ENCODE measurements at regions not wholly inside any gene's neighbourhood (a gene's known extent, or its start where the extent isn't known, plus 50 kb on each side); places are given as distances from the start of the nearest gene placed in this dataset.
"Not testable (repeated sequence)": the region's sequence is repeated elsewhere in the genome, so short reads cannot be mapped to it uniquely, and the experiment has no call there.

- DNase-seq, result no peak
These were observed 611.2 kb downstream of the KIF4B start for GRCh38 chr5:155624597-155625241.

- no peak for DNase-seq
These were observed 611.8 kb downstream of the KIF4B start for GRCh38 chr5:155625315-155625714.

- no peak for DNase-seq
These were observed 612.5 kb downstream of the KIF4B start for GRCh38 chr5:155625897-155626543.

- no peak for DNase-seq
These were observed 613.0 kb downstream of the KIF4B start for GRCh38 chr5:155626592-155626991.

- no peak for DNase-seq
These were observed 614.8 kb downstream of the KIF4B start for GRCh38 chr5:155628346-155628745.

- DNase-seq, result no peak
These were observed 616.0 kb downstream of the KIF4B start for GRCh38 chr5:155629597-155629996.

- DNase-seq, result no peak
These were observed 617.6 kb downstream of the KIF4B start for GRCh38 chr5:155631116-155631515.

GRCh38 chr5:155633338-155633957 is 619.9 kb downstream of the KIF4B start:
- DNase-seq, result no peak

GRCh38 chr5:155649666-155650065 is 636.1 kb downstream of the KIF4B start:
- DNase-seq, result peak; percentile 6

- DNase-seq, result no peak
These were observed 642.0 kb downstream of the KIF4B start for GRCh38 chr5:155655569-155655968.

- no peak for DNase-seq
These were observed 648.3 kb downstream of the KIF4B start for GRCh38 chr5:155661859-155662258.

GRCh38 chr5:155665361-155665760 is 651.8 kb downstream of the KIF4B start:
- DNase-seq, result no peak

GRCh38 chr5:155672001-155672400 is 655.0 kb upstream of the SGCD start:
- not testable (repeated sequence) for DNase-seq

GRCh38 chr5:155676967-155677366 is 650.0 kb upstream of the SGCD start:
- no peak for DNase-seq

GRCh38 chr5:155678371-155678770 is 648.6 kb upstream of the SGCD start:
- DNase-seq, result no peak

GRCh38 chr5:155679530-155679929 is 647.4 kb upstream of the SGCD start:
- DNase-seq, result no peak

GRCh38 chr5:155684417-155684816 is 642.5 kb upstream of the SGCD start:
- no peak for DNase-seq

- DNase-seq, result no peak
These were observed 640.8 kb upstream of the SGCD start for GRCh38 chr5:155686131-155686530.

- no peak for DNase-seq
These were observed 637.6 kb upstream of the SGCD start for GRCh38 chr5:155689406-155689805.

GRCh38 chr5:155696362-155696761 is 630.6 kb upstream of the SGCD start:
- DNase-seq, result no peak

GRCh38 chr5:155697236-155697635 is 629.7 kb upstream of the SGCD start:
- no peak for DNase-seq

- DNase-seq, result no peak
These were observed 627.6 kb upstream of the SGCD start for GRCh38 chr5:155699385-155699784.

GRCh38 chr5:155700333-155700732 is 626.6 kb upstream of the SGCD start:
- DNase-seq, result no peak

GRCh38 chr5:155711882-155712281 is 615.1 kb upstream of the SGCD start:
- DNase-seq, result no peak
